IPS-15b (cell line): ENCODE measurements at regions not wholly inside any gene's neighbourhood (a gene's known extent, or its start where the extent isn't known, plus 50 kb on each side); places are given as distances from the start of the nearest gene placed in this dataset.
"Not testable (repeated sequence)": the region's sequence is repeated elsewhere in the genome, so short reads cannot be mapped to it uniquely, and the experiment has no call there.

ENCODE experiments used
- H3K27me3 ChIP-seq: one replicate; pipeline ENCODE4 v1.6.1; 2013; ENCODE audit warnings: low read length; ENCODE audit not compliant: control insufficient read depth, insufficient read depth
- H3K36me3 ChIP-seq: one replicate; pipeline ENCODE4 v1.6.1; 2013; ENCODE audit warnings: low read length; ENCODE audit not compliant: control insufficient read depth, insufficient read depth
- H3K4me1 ChIP-seq: one replicate; pipeline ENCODE4 v1.6.1; 2013; ENCODE audit warnings: mild to moderate bottlenecking, low read length; ENCODE audit not compliant: control insufficient read depth, insufficient read depth
- H3K4me3 ChIP-seq: one replicate; pipeline ENCODE4 v1.5.1; 2013; ENCODE audit warnings: low read depth, low read length
- H3K9ac ChIP-seq: one replicate; pipeline ENCODE4 v1.6.1; 2013; ENCODE audit warnings: low read depth, mild to moderate bottlenecking, low read length
- H3K9me3 ChIP-seq: one replicate; pipeline ENCODE4 v1.6.1; 2013; ENCODE audit warnings: mild to moderate bottlenecking, low read length; ENCODE audit not compliant: control insufficient read depth, insufficient read depth

- not testable (repeated sequence) for H3K9me3 ChIP-seq, H3K4me1 ChIP-seq, H3K36me3 ChIP-seq, H3K27me3 ChIP-seq, H3K9ac ChIP-seq, H3K4me3 ChIP-seq
Observed at GRCh38 chr17:21470422-21470821, 94.3 kb downstream of the KCNJ12 start.

DNA sequence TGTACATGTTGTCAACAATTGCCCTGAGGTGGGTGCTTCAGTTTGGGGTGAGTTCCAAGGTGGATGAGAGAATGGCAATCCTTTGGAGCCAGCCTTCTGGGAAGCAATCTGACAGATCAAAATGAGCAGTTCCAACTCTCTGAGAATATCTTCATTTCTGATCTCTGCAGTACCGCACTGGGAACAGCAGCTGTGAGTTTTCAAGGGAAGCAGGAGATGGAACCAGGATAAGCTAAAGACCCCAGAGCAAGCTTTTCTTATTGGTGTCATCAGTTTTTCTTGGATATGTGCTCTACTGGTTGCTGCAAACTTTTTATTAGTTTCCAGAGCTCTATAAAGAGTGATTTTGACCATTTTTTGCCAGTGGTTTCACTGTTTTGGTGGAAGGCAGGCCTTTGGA is 94.7 kb downstream of the KCNJ12 start:
- H3K9ac ChIP-seq, result no peak overlapping the region
- H3K9me3 ChIP-seq, result no peaks in the 10 kb centered on the region
- H3K4me3 ChIP-seq, result no peak overlapping the region
- H3K27me3 ChIP-seq, result peaks cover 7% of the 10 kb centered on the region
- H3K4me1 ChIP-seq, result no peaks in the 10 kb centered on the region
- H3K36me3 ChIP-seq, result no peaks in the 10 kb centered on the region

DNA sequence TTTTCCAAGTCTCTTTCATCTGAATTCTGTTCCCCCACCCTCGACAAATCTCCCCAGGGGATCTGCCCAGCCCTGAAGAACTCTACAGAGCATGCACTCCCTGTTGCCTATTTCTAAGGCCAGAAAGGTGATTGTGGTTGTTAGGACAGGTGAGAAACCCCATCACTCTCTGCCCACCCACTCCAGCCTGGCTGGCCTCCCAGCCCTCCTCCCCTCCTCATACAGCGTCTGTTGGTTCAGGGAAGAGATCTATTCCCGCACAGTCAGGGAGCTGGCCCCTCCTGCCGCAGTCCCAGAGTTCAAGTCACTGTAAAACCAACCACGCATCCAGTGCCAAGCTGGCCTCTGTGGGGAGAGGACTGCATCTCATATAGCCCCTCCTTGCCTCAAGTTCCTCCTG is 98.7 kb downstream of the KCNJ12 start:
- Histone ChIP-seq H3K9me3 (no peaks in the 10 kb centered on the region), H3K36me3 (no peaks in the 10 kb centered on the region), H3K9ac (no peak overlapping the region), H3K27me3 (no peaks in the 10 kb centered on the region), H3K4me1 (no peaks in the 10 kb centered on the region), H3K4me3 (no peak overlapping the region)

DNA sequence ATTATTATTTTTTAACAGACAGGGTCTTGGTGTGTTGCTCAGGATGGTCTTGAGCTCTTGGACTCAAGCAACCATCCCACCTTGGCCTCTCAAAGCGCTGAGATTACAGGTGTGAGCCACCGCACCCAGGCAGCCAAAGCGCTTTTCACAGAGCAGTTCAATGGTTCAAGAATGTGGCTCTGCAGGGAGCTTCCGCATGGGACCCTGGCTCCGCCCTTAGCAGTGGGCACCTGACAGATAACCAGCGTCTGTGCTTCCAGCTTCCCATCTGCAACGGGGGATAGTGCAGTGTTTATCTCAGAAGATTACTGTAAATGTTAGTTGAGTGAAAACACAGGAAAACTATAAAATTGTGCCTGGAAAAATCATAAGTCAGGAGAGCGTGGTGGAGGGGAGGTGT is 99.4 kb downstream of the KCNJ12 start:
- H3K27me3 ChIP-seq, result no peaks in the 10 kb centered on the region
- no peaks in the 10 kb centered on the region for H3K36me3 ChIP-seq
- H3K4me1 ChIP-seq, result no peaks in the 10 kb centered on the region
- H3K9ac ChIP-seq, result no peak overlapping the region
- no peaks in the 10 kb centered on the region for H3K9me3 ChIP-seq
- no peak overlapping the region for H3K4me3 ChIP-seq

DNA sequence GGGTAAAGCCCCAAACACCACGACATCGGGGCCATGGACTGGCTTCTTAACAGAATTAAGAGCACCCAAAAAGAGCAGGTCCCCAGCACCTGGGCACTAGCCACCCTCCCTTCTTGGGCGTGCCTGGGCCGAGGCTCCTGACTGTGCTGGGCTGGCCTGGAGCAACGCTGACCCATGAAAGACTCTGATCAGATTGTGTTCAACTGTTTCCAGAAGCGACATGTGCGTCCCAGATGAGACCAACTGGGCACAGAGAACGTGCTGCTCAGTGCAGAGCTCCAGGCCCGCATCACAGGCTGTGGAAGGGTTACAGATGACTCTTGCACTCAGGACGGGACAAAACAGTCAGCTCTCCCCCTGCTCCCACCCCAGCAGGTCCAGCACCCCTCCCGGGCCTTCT is 100.7 kb downstream of the KCNJ12 start:
- H3K4me1 ChIP-seq, result no peaks in the 10 kb centered on the region
- no peaks in the 10 kb centered on the region for H3K9me3 ChIP-seq
- H3K27me3 ChIP-seq, result no peaks in the 10 kb centered on the region
- H3K4me3 ChIP-seq, result no peak overlapping the region
- no peak overlapping the region for H3K9ac ChIP-seq
- H3K36me3 ChIP-seq, result no peaks in the 10 kb centered on the region

- H3K4me1 ChIP-seq, result no peaks in the 10 kb centered on the region
- no peaks in the 10 kb centered on the region for H3K27me3 ChIP-seq
Observed at GRCh38 chr17:21482189-21482865, 106.2 kb downstream of the KCNJ12 start.

DNA sequence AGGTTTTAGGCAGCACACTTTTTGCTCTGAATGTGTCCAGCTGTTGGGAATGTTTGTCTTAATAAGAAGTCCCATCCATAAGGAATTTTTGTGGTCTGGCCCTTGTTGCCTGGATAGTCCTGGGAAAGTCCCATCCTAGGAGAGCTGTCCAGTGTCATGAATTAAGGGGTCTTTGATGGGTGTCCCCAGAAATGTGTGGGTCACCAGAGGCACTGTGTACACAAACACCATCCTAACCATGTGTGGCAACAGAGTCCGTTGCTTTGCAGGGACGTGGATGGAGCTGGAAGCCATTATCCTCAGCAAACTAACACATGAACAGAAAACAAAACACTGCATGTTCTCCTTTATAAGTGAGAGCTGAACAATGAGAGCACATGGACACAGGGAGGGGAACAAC is 111.9 kb downstream of the KCNJ12 start:
- not testable (repeated sequence) for H3K27me3 ChIP-seq, H3K36me3 ChIP-seq, H3K9me3 ChIP-seq, H3K4me3 ChIP-seq, H3K9ac ChIP-seq, H3K4me1 ChIP-seq

More at GRCh38 chr17:21482189-21482865, 106.2 kb downstream of the KCNJ12 start:
- Histone ChIP-seq H3K9ac (no peak overlapping the region), H3K4me3 (no peak overlapping the region), H3K9me3 (no peaks in the 10 kb centered on the region), H3K36me3 (no peaks in the 10 kb centered on the region)

DNA sequence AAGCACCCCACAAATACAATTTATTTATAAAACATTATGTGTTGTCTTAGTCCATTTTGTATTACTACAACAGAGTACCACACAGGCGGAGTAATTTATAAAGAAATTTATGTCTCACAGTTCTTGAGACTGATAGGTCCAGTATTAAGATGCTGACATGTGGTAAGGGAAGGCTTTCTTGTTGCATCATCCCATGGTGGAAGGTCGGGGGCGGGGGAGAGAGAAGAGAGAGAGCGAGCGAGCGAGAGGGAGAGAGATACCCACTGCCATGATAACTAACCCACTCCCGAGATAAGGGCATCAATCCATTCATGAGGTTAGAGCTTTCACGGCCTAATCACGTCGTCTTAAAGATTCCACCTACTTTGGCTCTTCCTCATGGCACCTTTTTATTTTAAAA is 117.8 kb downstream of the KCNJ12 start:
- H3K27me3 ChIP-seq, result no peaks in the 10 kb centered on the region

DNA sequence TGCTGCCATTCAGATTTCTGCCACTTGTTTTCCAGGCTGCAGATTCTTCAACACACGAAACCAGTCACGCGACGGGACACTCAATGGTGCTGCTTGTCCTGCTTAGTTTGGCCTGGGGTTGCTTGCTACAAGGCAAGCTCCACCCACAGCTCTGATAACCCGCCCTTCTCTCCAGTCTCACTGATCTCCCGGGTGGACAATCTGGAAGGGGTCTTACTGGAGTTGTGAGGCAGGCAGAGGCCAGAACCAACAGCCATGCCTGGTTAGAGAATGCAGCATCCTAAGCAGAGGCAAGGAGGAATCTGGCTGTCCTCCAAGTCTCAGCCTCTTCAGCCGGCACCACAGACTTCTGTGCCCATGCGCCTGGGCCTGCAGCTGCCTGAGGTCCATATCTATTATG is 119.1 kb downstream of the KCNJ12 start:
- no peaks in the 10 kb centered on the region for H3K4me1 ChIP-seq
- no peaks in the 10 kb centered on the region for H3K27me3 ChIP-seq
- no peaks in the 10 kb centered on the region for H3K36me3 ChIP-seq
- no peak overlapping the region for H3K4me3 ChIP-seq
- H3K9ac ChIP-seq, result no peak overlapping the region
- no peaks in the 10 kb centered on the region for H3K9me3 ChIP-seq

More for the DNA sequence above, 117.8 kb downstream of the KCNJ12 start:
- H3K4me1 ChIP-seq, result no peaks in the 10 kb centered on the region
- H3K4me3 ChIP-seq, result no peak overlapping the region
- H3K36me3 ChIP-seq, result no peaks in the 10 kb centered on the region
- no peak overlapping the region for H3K9ac ChIP-seq
- H3K9me3 ChIP-seq, result no peaks in the 10 kb centered on the region

DNA sequence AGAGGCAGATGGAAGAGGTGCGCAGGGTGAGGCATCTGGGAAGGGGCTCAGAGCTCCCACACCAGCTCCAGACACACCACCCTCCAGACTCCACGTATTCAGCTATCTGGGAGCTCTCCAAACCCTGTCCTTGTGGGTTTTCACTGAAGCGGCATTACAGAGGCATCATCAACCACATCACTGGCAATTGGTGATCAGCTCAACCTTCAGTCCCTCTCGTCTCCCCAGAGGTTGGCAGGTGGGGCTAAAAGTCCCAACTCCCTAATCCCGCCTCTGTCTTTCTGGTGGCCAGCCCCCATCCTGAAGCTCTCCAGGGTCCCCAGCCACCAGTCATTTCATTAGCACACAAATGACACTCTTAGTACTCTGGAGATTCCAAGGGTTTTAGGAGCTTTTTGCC is 123.9 kb downstream of the KCNJ12 start:
- Histone ChIP-seq H3K27me3 (no peaks in the 10 kb centered on the region), H3K9ac (no peak overlapping the region), H3K36me3 (no peaks in the 10 kb centered on the region), H3K4me1 (no peaks in the 10 kb centered on the region), H3K4me3 (no peak overlapping the region), H3K9me3 (no peaks in the 10 kb centered on the region)

DNA sequence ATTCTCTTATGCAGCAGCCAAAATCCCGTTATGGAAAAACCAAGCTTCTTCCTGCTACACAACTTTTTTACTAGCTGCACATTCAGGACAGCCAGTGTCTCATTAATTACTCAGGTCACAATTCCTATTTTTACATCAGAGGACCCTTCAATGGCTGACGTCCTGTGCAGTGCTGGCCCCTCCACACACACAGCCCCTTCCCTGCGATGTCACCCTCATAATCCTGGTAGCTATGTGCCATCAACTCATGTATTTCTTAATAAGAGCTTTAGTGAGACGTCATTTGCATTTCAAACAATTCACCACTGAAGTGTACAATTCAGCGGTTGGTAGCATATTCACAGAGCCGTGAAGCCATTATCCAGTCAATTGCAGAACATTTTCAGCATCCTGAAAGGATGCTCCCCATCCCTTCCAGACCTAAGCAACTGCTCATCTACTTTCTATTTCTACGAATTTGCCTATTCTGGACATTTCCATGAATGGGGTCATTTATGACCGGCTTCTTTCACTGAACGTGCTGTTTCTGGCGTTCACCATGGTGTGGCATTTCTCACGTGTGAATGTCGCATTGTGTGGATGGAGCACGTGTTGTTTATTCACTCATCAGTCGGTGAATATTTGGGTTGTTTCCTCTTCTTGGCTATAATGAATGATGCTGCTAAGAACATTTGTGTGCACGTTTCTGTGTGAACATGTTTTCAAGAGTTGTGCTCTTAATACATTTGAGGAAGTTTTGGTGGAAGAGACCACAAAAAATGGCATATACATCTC is 126.0 kb downstream of the KCNJ12 start:
- not testable (repeated sequence) for H3K27me3 ChIP-seq, H3K4me1 ChIP-seq, H3K4me3 ChIP-seq, H3K9ac ChIP-seq, H3K36me3 ChIP-seq, H3K9me3 ChIP-seq
